HEK293 (cell line): ENCODE measurements at regions not wholly inside any gene's neighbourhood (a gene's known extent, or its start where the extent isn't known, plus 50 kb on each side); places are given as distances from the start of the nearest gene placed in this dataset.

Experiments used
- CTCF ChIP-seq: fragments of 450-650 bp; formaldehyde crosslinking; IDR thresholded peaks from 2 replicates; pipeline ENCODE4 v1.5.1; 2016; ENCODE audit warnings: missing biosample characterization, missing genetic modification characterization
- ELK4 ChIP-seq: IDR thresholded peaks from 2 replicates; pipeline ENCODE4 v1.6.1; 2011; ENCODE audit warnings: mild to moderate bottlenecking, low read depth, low read length, borderline replicate concordance
- ZBTB20 ChIP-seq: fragments of 450-650 bp; formaldehyde crosslinking; IDR thresholded peaks from 2 replicates; pipeline ENCODE4 v1.5.1; 2016; ENCODE audit warnings: missing biosample characterization, missing genetic modification characterization
- ZBTB49 ChIP-seq: fragments of 450-650 bp; formaldehyde crosslinking; IDR thresholded peaks from 2 replicates; pipeline ENCODE4 v1.5.1; 2016; ENCODE audit warnings: missing biosample characterization, missing genetic modification characterization, low read depth
- ZFP69B ChIP-seq: fragments of 450-650 bp; formaldehyde crosslinking; IDR thresholded peaks from 2 replicates; pipeline ENCODE4 v1.5.1; 2016; ENCODE audit warnings: missing biosample characterization, missing genetic modification characterization
- ZNF302 ChIP-seq: fragments of 450-650 bp; formaldehyde crosslinking; IDR thresholded peaks from 2 replicates; pipeline ENCODE4 v1.5.1; 2016; ENCODE audit warnings: missing biosample characterization, missing genetic modification characterization, low read depth
- ZNF501 ChIP-seq: fragments of 450-650 bp; formaldehyde crosslinking; IDR thresholded peaks from 2 replicates; pipeline ENCODE4 v1.5.1; 2016; ENCODE audit warnings: missing biosample characterization, missing genetic modification characterization

GRCh38 chr17:65370669-65371131 is 190.7 kb downstream of the AXIN2 start:
- TF ChIP-seq ZBTB20 (tag by site-specific recombination) (no peak), ZFP69B (no peak), ZNF302 (tag by site-specific recombination) (no peak), CTCF (tag by site-specific recombination) (no peak), ELK4 (no peak), ZBTB49 (tag by site-specific recombination) (no peak), ZNF501 (tag by site-specific recombination) (no peak)
